IMR-90 (cell line): ENCODE measurements at regions not wholly inside any gene's neighbourhood (a gene's known extent, or its start where the extent isn't known, plus 50 kb on each side); places are given as distances from the start of the nearest gene placed in this dataset.

Source experiments
- ATAC-seq: fragments of 200-7000 bp; cut with Tn5 transposase; 2 replicates; pipeline ENCODE4 v1.9.1; 2020; ENCODE audit warnings: low read depth, mild to moderate bottlenecking, moderate library complexity
- BruUV-seq: library from RNA; stranded (reverse); fragments of 400-500 nt; replicated peaks from 2 replicates; lab custom pipeline; 2021; lab: Mats Ljungman, UMichigan
- CTCF ChIA-PET: fragments of 300-600 bp; formaldehyde crosslinking; extraction: SDS; loops from one replicate; lab custom pipeline; 2021; ENCODE audit warnings: antibody characterized with exemption; lab: Yijun Ruan, JAX
- POLR2A ChIA-PET: fragments of 300-600 bp; sonication (Branson Sonifier 250); formaldehyde crosslinking; loops from one replicate; lab custom pipeline; 2022; ENCODE audit warnings: antibody characterized with exemption; ENCODE audit not compliant: unreplicated experiment; lab: Charles Lee
- DNase-seq: peaks from one replicate; pipeline ENCODE4 v3.0.0; 2013
- H2AFZ ChIP-seq: replicated peaks from 2 replicates; pipeline ENCODE3; 2013; ENCODE audit warnings: low read length, mild to moderate bottlenecking; ENCODE audit not compliant: poor library complexity
- H2AK5ac ChIP-seq: 2 replicates; pipeline ENCODE4 v1.6.1; 2013; ENCODE audit warnings: low read depth, low read length, inconsistent platforms
- H2AK9ac ChIP-seq: replicated peaks from 2 replicates; pipeline ENCODE3; 2013; ENCODE audit warnings: mild to moderate bottlenecking, low read depth, low read length, moderate library complexity; ENCODE audit not compliant: poor library complexity
- H2BK120ac ChIP-seq: 2 replicates; pipeline ENCODE4 v1.6.1; 2013; ENCODE audit warnings: low read depth, low read length, inconsistent platforms
- H2BK15ac ChIP-seq: 3 replicates; pipeline ENCODE4 v1.6.1; 2013; ENCODE audit warnings: low read depth, low read length, inconsistent platforms
- H2BK20ac ChIP-seq: 2 replicates; pipeline ENCODE4 v1.6.1; 2013; ENCODE audit warnings: low read depth, mild to moderate bottlenecking, inconsistent platforms, low read length, moderate library complexity
- H2BK5ac ChIP-seq: 2 replicates; pipeline ENCODE4 v1.6.1; 2013; ENCODE audit warnings: mild to moderate bottlenecking, low read depth, low read length, inconsistent platforms; ENCODE audit not compliant: poor library complexity, severe bottlenecking
- H3K14ac ChIP-seq: replicated peaks from 2 replicates; pipeline ENCODE4 v1.6.1; 2013; ENCODE audit warnings: low read depth, low read length, inconsistent platforms
- H3K18ac ChIP-seq: 2 replicates; pipeline ENCODE4 v1.6.1; 2013; ENCODE audit warnings: low read depth, low read length, control low read depth
- H3K23ac ChIP-seq: 2 replicates; pipeline ENCODE4 v1.6.1; 2013; ENCODE audit warnings: low read depth, low read length, inconsistent platforms
- H3K27ac ChIP-seq: 2 replicates; pipeline ENCODE4 v1.5.1; 2013; ENCODE audit warnings: mild to moderate bottlenecking, control low read depth, low read length; ENCODE audit not compliant: insufficient read depth
- H3K27me3 ChIP-seq: 2 replicates; pipeline ENCODE4 v1.6.1; 2013; ENCODE audit warnings: low read length; ENCODE audit not compliant: control insufficient read depth, insufficient read depth
- H3K36me3 ChIP-seq: 2 replicates; pipeline ENCODE4 v1.6.1; 2013; ENCODE audit warnings: low read length, mixed read lengths; ENCODE audit not compliant: control insufficient read depth, insufficient read depth
- H3K4ac ChIP-seq: 2 replicates; pipeline ENCODE4 v1.6.1; 2013; ENCODE audit warnings: low read depth, low read length, inconsistent platforms
- H3K4me1 ChIP-seq: 2 replicates; pipeline ENCODE4 v1.6.1; 2013; ENCODE audit warnings: low read length, mixed read lengths; ENCODE audit not compliant: control insufficient read depth, insufficient read depth
- H3K4me2 ChIP-seq: 2 replicates; pipeline ENCODE4 v1.6.1; 2013; ENCODE audit warnings: low read depth, mild to moderate bottlenecking, control low read depth, low read length, moderate library complexity
- H3K4me3 ChIP-seq: 2 replicates; pipeline ENCODE4 v1.5.1; 2013; ENCODE audit warnings: low read depth, mild to moderate bottlenecking, control low read depth, low read length, moderate library complexity; ENCODE audit not compliant: insufficient read depth
- H3K56ac ChIP-seq: 2 replicates; pipeline ENCODE4 v1.6.1; 2013; ENCODE audit warnings: low read length, inconsistent platforms; ENCODE audit not compliant: insufficient read depth; ENCODE audit errors: extremely low read depth
- H3K79me1 ChIP-seq, 2 experiments: 2 replicates each; pipeline ENCODE4 v1.6.1; 2013; ENCODE audit warnings: low read length in 2 of 2, inconsistent platforms in 1 of 2, low read depth in 1 of 2
- H3K9ac ChIP-seq: 2 replicates; pipeline ENCODE4 v1.6.1; 2013; ENCODE audit warnings: low read depth, low read length, control low read depth
- H3K9me1 ChIP-seq: 2 replicates; pipeline ENCODE4 v1.6.1; 2013; ENCODE audit warnings: low read length, inconsistent platforms; ENCODE audit not compliant: insufficient read depth
- H3K9me3 ChIP-seq: 2 replicates; pipeline ENCODE4 v1.6.1; 2013; ENCODE audit warnings: low read length; ENCODE audit not compliant: control insufficient read depth, insufficient read depth
- H4K20me1 ChIP-seq: 2 replicates; pipeline ENCODE4 v1.6.1; 2013; ENCODE audit warnings: low read length, inconsistent platforms; ENCODE audit not compliant: insufficient read depth
- H4K5ac ChIP-seq: 2 replicates; pipeline ENCODE4 v1.6.1; 2013; ENCODE audit warnings: mild to moderate bottlenecking, low read depth, low read length, control low read depth
- H4K8ac ChIP-seq, 2 experiments: 2 replicates each; pipeline ENCODE4 v1.6.1; 2013; ENCODE audit warnings: low read depth in 2 of 2, low read length in 2 of 2, control low read depth in 1 of 2, inconsistent platforms in 1 of 2
- H4K91ac ChIP-seq: 2 replicates; pipeline ENCODE4 v1.6.1; 2013; ENCODE audit warnings: low read depth, low read length, inconsistent platforms; ENCODE audit not compliant: insufficient read depth
- BHLHE40 ChIP-seq: fragments of 150-350 bp; IDR thresholded peaks from 2 replicates; pipeline ENCODE4 v1.6.1; 2016; ENCODE audit warnings: mild to moderate bottlenecking, low read depth, low read length
- CEBPB ChIP-seq: IDR thresholded peaks from 2 replicates; pipeline ENCODE4 v1.6.1; 2012; ENCODE audit warnings: low read depth, low read length, improper control_type of control experiment
- FOS ChIP-seq: fragments of 150-350 bp; IDR thresholded peaks from 2 replicates; pipeline ENCODE4 v1.6.1; 2016; ENCODE audit warnings: low read depth, low read length
- MAZ ChIP-seq: IDR thresholded peaks from 2 replicates; pipeline ENCODE4 v1.6.1; 2012; ENCODE audit warnings: low read depth, mild to moderate bottlenecking, low read length, improper control_type of control experiment, moderate library complexity, borderline replicate concordance
- NFE2L2 ChIP-seq: fragments of 150-350 bp; IDR thresholded peaks from 2 replicates; pipeline ENCODE4 v1.6.1; 2016; ENCODE audit warnings: low read depth, mild to moderate bottlenecking, low read length
- POLR2A ChIP-seq: IDR thresholded peaks from 2 replicates; pipeline ENCODE4 v1.6.1; 2012; ENCODE audit warnings: mild to moderate bottlenecking, low read depth, low read length
- RAD21 ChIP-seq: IDR thresholded peaks from 2 replicates; pipeline ENCODE4 v1.6.1; 2012; ENCODE audit warnings: low read length, improper control_type of control experiment
- RCOR1 ChIP-seq: IDR thresholded peaks from 2 replicates; pipeline ENCODE4 v1.6.1; 2012; ENCODE audit warnings: mild to moderate bottlenecking, low read length, improper control_type of control experiment; ENCODE audit not compliant: insufficient replicate concordance
- RFX5 ChIP-seq: IDR thresholded peaks from 2 replicates; pipeline ENCODE4 v1.8.0; 2012; ENCODE audit warnings: low read depth, mild to moderate bottlenecking, low read length, moderate library complexity
- SMC3 ChIP-seq: fragments of 150-350 bp; IDR thresholded peaks from 2 replicates; pipeline ENCODE4 v1.6.1; 2016; ENCODE audit warnings: low read depth, mild to moderate bottlenecking, antibody characterized with exemption, low read length, moderate library complexity
- USF2 ChIP-seq: fragments of 150-350 bp; IDR thresholded peaks from 2 replicates; pipeline ENCODE4 v1.6.1; 2017; ENCODE audit warnings: mild to moderate bottlenecking, antibody characterized with exemption, low read length, low read depth
- WGBS, 2 experiments: methylation state at CpG; one replicate each; pipeline versions ENCODE4 v1.1.5 to v1.1.7; 2013; ENCODE audit warnings: missing lambda C conversion rate in 2 of 2; ENCODE audit not compliant: insufficient read length in 1 of 2; ENCODE audit errors: extremely low coverage in 2 of 2; 5-methylcytosine and 5-hydroxymethylcytosine counted together
- dilution Hi-C: fragments of 300-500 bp; cut with HindIII; formaldehyde crosslinking; loops from one replicate; pipeline ENCODE4 v1.14.3; 2018; ENCODE audit warnings: low sequenced_read_pairs; ENCODE audit not compliant: unreplicated experiment
- in situ Hi-C: fragments of 300-500 bp; cut with MboI; formaldehyde crosslinking; loops from 3 replicates; pipeline ENCODE4 v1.14.3; 2019; ENCODE audit warnings: low sequenced_read_pairs, inconsistent platforms, mixed read lengths
- intact Hi-C: fragments of 100-400 bp; cut with micrococcal nuclease; formaldehyde crosslinking; loops from 2 replicates; pipeline ENCODE4 v1.10.0; 2022

- Histone ChIP-seq H2AFZ (no peak overlapping the region), H4K91ac (no peak overlapping the region), H2BK5ac (no peak overlapping the region), H3K79me1 (no peaks in the 10 kb centered on the region), H3K9ac (no peak overlapping the region), H3K4me1 (no peaks in the 10 kb centered on the region), H2BK20ac (no peak overlapping the region), H3K4me3 (no peak overlapping the region), H3K9me3 (peaks cover 59% of the 10 kb centered on the region), H2AK9ac (no peak overlapping the region), H3K27ac (no peak overlapping the region), H2AK5ac (no peak overlapping the region), H3K18ac (no peak overlapping the region), H3K27me3 (no peaks in the 10 kb centered on the region), H4K5ac (no peak overlapping the region), H3K23ac (no peak overlapping the region), H2BK15ac (no peak overlapping the region), H3K56ac (no peak overlapping the region), H3K4me2 (no peak overlapping the region), H3K14ac (no peak overlapping the region), H4K20me1 (no peaks in the 10 kb centered on the region), H3K36me3 (no peaks in the 10 kb centered on the region), H3K4ac (no peak overlapping the region), H4K8ac (no peak overlapping the region), H3K9me1 (no peaks in the 10 kb centered on the region), H2BK120ac (no peak overlapping the region)
- DNase-seq (no peak), ATAC-seq (no peak)
- dilution Hi-C loops: no loop called here
- ChIA-PET CTCF (no interaction called here), POLR2A (no interaction called here)
- no TSS peak for BruUV-seq
- intact Hi-C loops: no loop called here
- no peak for TF ChIP-seq RAD21
- TF ChIP-seq POLR2A: no peak
- no peak for TF ChIP-seq CEBPB
- no peak for TF ChIP-seq RFX5
- no peak for TF ChIP-seq MAZ
- no peak for TF ChIP-seq FOS
- no peak for TF ChIP-seq USF2
- no peak for TF ChIP-seq SMC3
- no peak for TF ChIP-seq NFE2L2
- no peak for TF ChIP-seq BHLHE40
- TF ChIP-seq RCOR1: no peak
- 0% methylated on average over 2 of the region's 15 CpGs; no CpG with 5 or more reads in 1 of the 2 experiments for WGBS, 2 experiments
- in situ Hi-C loops: no loop called here
These were observed 126.7 kb upstream of the B3GAT1 start for GRCh38 chr11:134538742-134539141.
